CD14-positive monocyte (primary cell): ENCODE measurements at regions not wholly inside any gene's neighbourhood (a gene's known extent, or its start where the extent isn't known, plus 50 kb on each side); places are given as distances from the start of the nearest gene placed in this dataset.

Experiments used
- DNase-seq, 3 donors: peaks; one replicate each; pipeline ENCODE4 v3.0.0-alpha.2; 2011 to 2022
- H2AFZ ChIP-seq: 2 replicates; pipeline ENCODE4 v1.6.0; 2012; ENCODE audit warnings: mild to moderate bottlenecking, low read depth, low read length, inconsistent platforms; ENCODE audit not compliant: insufficient read depth, poor library complexity, severe bottlenecking
- H3K27ac ChIP-seq, 2 donors: 1 replicate in 1 of 2; 2 replicates in 1 of 2; pipeline ENCODE4 v1.5.1; 2012 to 2013; ENCODE audit warnings: low read length in 2 of 2, control low read depth in 1 of 2, inconsistent platforms in 1 of 2, low read depth in 1 of 2, mild to moderate bottlenecking in 1 of 2
- H3K27me3 ChIP-seq, 2 donors: one replicate each; pipeline versions ENCODE4 v1.6.0 to v1.6.1; 2011 to 2013; ENCODE audit warnings: low read length in 2 of 2; ENCODE audit not compliant: control insufficient read depth in 2 of 2, insufficient read depth in 2 of 2
- H3K36me3 ChIP-seq, 2 donors: replicated peaks in 1 of 2; 1 replicate in 1 of 2; 2 replicates in 1 of 2; pipeline versions ENCODE4 v1.5.1 to v1.6.1; 2012 to 2013; ENCODE audit warnings: low read length in 2 of 2, control low read depth in 1 of 2, inconsistent platforms in 1 of 2, mild to moderate bottlenecking in 1 of 2; ENCODE audit not compliant: insufficient read depth in 2 of 2, control insufficient read depth in 1 of 2
- H3K4me1 ChIP-seq, 2 donors: 1 replicate in 1 of 2; 2 replicates in 1 of 2; pipeline versions ENCODE4 v1.5.1 to v1.6.1; 2012 to 2013; ENCODE audit warnings: low read length in 2 of 2, control low read depth in 1 of 2, inconsistent platforms in 1 of 2, mild to moderate bottlenecking in 1 of 2, moderate library complexity in 1 of 2; ENCODE audit not compliant: insufficient read depth in 2 of 2, control insufficient read depth in 1 of 2
- H3K4me2 ChIP-seq: replicated peaks from 2 replicates; pipeline ENCODE3; 2012; ENCODE audit warnings: low read length, moderate library complexity, mild to moderate bottlenecking; ENCODE audit not compliant: poor library complexity, severe bottlenecking; ENCODE audit errors: extremely low read depth
- H3K4me3 ChIP-seq, 3 experiments: fragments of 200-600 bp in 1 of 3; sonication (generic) in 1 of 3; replicated peaks in 1 of 3; 1 replicate in 2 of 3; 2 replicates in 1 of 3; pipeline ENCODE4 v1.5.1; 2011 to 2013; ENCODE audit warnings: low read length in 3 of 3, mild to moderate bottlenecking in 3 of 3, control low read depth in 2 of 3, low read depth in 2 of 3, inconsistent platforms in 1 of 3, moderate library complexity in 1 of 3
- H3K79me2 ChIP-seq: 2 replicates; pipeline ENCODE4 v1.6.0; 2012; ENCODE audit warnings: mild to moderate bottlenecking, control low read depth, inconsistent platforms, low read length, moderate library complexity; ENCODE audit not compliant: insufficient read depth
- H3K9ac ChIP-seq: 2 replicates; pipeline ENCODE4 v1.6.0; 2017; ENCODE audit warnings: low read length, mild to moderate bottlenecking; ENCODE audit not compliant: insufficient read depth, poor library complexity, severe bottlenecking
- H3K9me3 ChIP-seq, 2 donors: replicated peaks in 1 of 2; 1 replicate in 1 of 2; 2 replicates in 1 of 2; pipeline versions ENCODE4 v1.5.1 to v1.6.1; 2012 to 2013; ENCODE audit warnings: low read length in 2 of 2, control low read depth in 1 of 2; ENCODE audit not compliant: control insufficient read depth in 1 of 2, insufficient read depth in 1 of 2
- H4K20me1 ChIP-seq: 2 replicates; pipeline ENCODE4 v1.6.0; 2012; ENCODE audit warnings: mild to moderate bottlenecking, low read length, control low read depth, moderate library complexity; ENCODE audit not compliant: insufficient read depth
- H3K27ac Mint-ChIP-seq, 7 donors: one replicate each; pipeline ENCODE4 v1.8.0; 2020; ENCODE audit warnings: mild to moderate bottlenecking in 7 of 7, mixed read lengths in 7 of 7, moderate library complexity in 6 of 7, inconsistent platforms in 2 of 7
- H3K27me3 Mint-ChIP-seq, 3 donors: one replicate each; pipeline ENCODE4 v1.8.0; 2021 to 2022; ENCODE audit warnings: low read depth in 3 of 3, mild to moderate bottlenecking in 3 of 3, mixed read lengths in 3 of 3, moderate library complexity in 3 of 3, inconsistent platforms in 1 of 3
- H3K36me3 Mint-ChIP-seq, 2 donors: one replicate each; pipeline ENCODE4 v1.8.0; 2020; ENCODE audit warnings: mixed read lengths in 2 of 2, inconsistent platforms in 1 of 2, mild to moderate bottlenecking in 1 of 2
- H3K4me1 Mint-ChIP-seq: one replicate; pipeline ENCODE4 v1.8.0; 2020; ENCODE audit warnings: mild to moderate bottlenecking, mixed read lengths
- H3K4me3 Mint-ChIP-seq, 2 donors: one replicate each; pipeline ENCODE4 v1.8.0; 2020; ENCODE audit warnings: mild to moderate bottlenecking in 2 of 2, mixed read lengths in 2 of 2, moderate library complexity in 1 of 2
- H3K9me3 Mint-ChIP-seq, 7 donors: one replicate each; pipeline ENCODE4 v1.8.0; 2020 to 2022; ENCODE audit warnings: mixed read lengths in 7 of 7, mild to moderate bottlenecking in 6 of 7, moderate library complexity in 6 of 7, inconsistent platforms in 2 of 7
- WGBS: methylation state at CpG from one replicate; pipeline ENCODE4 v1.1.5; 2013; ENCODE audit warnings: missing lambda C conversion rate; ENCODE audit not compliant: insufficient coverage; 5-methylcytosine and 5-hydroxymethylcytosine counted together
- intact Hi-C, 2 donors: fragments of 100-400 bp; cut with micrococcal nuclease; formaldehyde crosslinking; loops; one replicate each; pipeline versions ENCODE4 v1.15.0 to v1.15.1; 2023
- TF ChIP-seq, protein P1 (sequence below): fragments of 200-600 bp; IDR thresholded peaks from one replicate; pipeline ENCODE4 v1.8.0; 2022; ENCODE audit warnings: antibody characterized with exemption, mild to moderate bottlenecking

DNA sequence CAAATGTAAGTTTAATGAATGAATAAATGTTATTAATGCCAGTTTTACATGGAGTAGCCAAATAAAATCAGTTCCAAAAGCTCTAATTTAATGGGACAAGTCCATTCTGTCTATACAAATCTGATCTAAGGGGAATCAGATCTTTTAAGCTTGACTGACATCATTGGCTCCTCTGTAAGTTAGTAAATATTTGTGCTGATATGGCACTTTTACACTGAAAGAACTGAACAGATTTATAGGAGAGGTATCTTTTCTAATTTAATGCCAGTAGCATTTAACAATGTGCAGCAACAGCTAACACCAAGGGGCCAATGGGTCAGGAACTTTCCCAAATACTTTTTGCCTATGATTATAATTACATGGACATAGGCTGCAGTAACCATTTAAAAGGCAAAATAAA, 832.3 kb downstream of the PCDH17 start:
- H3K4me3 Mint-ChIP-seq, result no peak overlapping the region
- H3K36me3 ChIP-seq, result no peaks in the 10 kb centered on the region
- H4K20me1 ChIP-seq, result no peaks in the 10 kb centered on the region
- no peaks in the 10 kb centered on the region for H3K27me3 Mint-ChIP-seq
- TF ChIP-seq, protein P1, sequence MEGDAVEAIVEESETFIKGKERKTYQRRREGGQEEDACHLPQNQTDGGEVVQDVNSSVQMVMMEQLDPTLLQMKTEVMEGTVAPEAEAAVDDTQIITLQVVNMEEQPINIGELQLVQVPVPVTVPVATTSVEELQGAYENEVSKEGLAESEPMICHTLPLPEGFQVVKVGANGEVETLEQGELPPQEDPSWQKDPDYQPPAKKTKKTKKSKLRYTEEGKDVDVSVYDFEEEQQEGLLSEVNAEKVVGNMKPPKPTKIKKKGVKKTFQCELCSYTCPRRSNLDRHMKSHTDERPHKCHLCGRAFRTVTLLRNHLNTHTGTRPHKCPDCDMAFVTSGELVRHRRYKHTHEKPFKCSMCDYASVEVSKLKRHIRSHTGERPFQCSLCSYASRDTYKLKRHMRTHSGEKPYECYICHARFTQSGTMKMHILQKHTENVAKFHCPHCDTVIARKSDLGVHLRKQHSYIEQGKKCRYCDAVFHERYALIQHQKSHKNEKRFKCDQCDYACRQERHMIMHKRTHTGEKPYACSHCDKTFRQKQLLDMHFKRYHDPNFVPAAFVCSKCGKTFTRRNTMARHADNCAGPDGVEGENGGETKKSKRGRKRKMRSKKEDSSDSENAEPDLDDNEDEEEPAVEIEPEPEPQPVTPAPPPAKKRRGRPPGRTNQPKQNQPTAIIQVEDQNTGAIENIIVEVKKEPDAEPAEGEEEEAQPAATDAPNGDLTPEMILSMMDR, result no peak
- H3K4me2 ChIP-seq, result no peak overlapping the region
- H3K27ac Mint-ChIP-seq, result no peak overlapping the region
- H3K36me3 Mint-ChIP-seq, result no peaks in the 10 kb centered on the region
- no peaks in the 10 kb centered on the region for H3K4me1 Mint-ChIP-seq
- no peaks in the 10 kb centered on the region for H3K79me2 ChIP-seq
- H3K9me3 ChIP-seq, result peaks cover 4 to 6% of the 10 kb centered on the region in 2 donors
- H3K27me3 ChIP-seq, result no peaks in the 10 kb centered on the region
- peaks cover 2 to 13% (median 7%) of the 10 kb centered on the region in 7 donors for H3K9me3 Mint-ChIP-seq
- H3K4me1 ChIP-seq, result no peaks in the 10 kb centered on the region
- intact Hi-C loops, result no loop called here
- H2AFZ ChIP-seq, result no peak overlapping the region
- no peak overlapping the region for H3K4me3 ChIP-seq
- no peak for DNase-seq
- no peak overlapping the region for H3K27ac ChIP-seq
- H3K9ac ChIP-seq, result no peak overlapping the region

DNA sequence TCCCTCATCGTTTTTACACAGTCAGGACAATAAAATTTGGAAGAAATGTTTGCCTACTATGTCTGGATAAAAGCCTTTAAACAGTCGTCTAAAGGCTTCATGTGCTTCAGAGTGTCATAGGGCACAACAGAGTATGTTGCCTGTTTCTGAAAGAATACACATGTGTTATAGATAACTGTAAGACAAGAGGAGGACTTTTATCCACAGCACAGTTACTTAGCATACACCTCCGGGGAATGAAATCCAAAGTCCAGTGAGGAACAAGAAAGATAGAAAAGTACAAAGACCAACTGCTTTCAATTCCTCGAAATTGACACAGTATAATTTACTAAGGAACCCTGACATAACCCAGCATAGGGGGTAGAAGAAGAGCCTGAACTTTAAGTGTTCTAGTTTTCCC, 835.6 kb downstream of the PCDH17 start:
- Histone ChIP-seq H3K4me1 (no peaks in the 10 kb centered on the region), H3K9me3 (peaks cover 2 to 4% of the 10 kb centered on the region in 2 donors), H3K27ac (no peak overlapping the region), H2AFZ (no peak overlapping the region), H4K20me1 (no peaks in the 10 kb centered on the region), H3K4me3 (no peak overlapping the region), H3K4me2 (no peak overlapping the region), H3K79me2 (no peaks in the 10 kb centered on the region), H3K36me3 (no peaks in the 10 kb centered on the region), H3K27me3 (no peaks in the 10 kb centered on the region), H3K9ac (no peak overlapping the region)
- no peak for DNase-seq
- TF ChIP-seq, protein P1, result no peak
- Mint-ChIP-seq H3K9me3 (peaks cover 2 to 12% (median 3%) of the 10 kb centered on the region in 7 donors), H3K4me1 (no peaks in the 10 kb centered on the region), H3K27me3 (no peaks in the 10 kb centered on the region), H3K4me3 (no peak overlapping the region), H3K27ac (no peak overlapping the region), H3K36me3 (no peaks in the 10 kb centered on the region)
- no CpG with 5 or more reads among the region's 4 CpGs for WGBS
- intact Hi-C loops, result no loop called here
